HepG2 (cell line): ENCODE measurements at regions not wholly inside any gene's neighbourhood (a gene's known extent, or its start where the extent isn't known, plus 50 kb on each side); places are given as distances from the start of the nearest gene placed in this dataset.

ENCODE experiments used
- ATAC-seq: fragments of 200-7000 bp; cut with Tn5 transposase; 3 replicates; pipeline ENCODE4 v1.9.1; 2020; ENCODE audit warnings: mild to moderate bottlenecking, moderate library complexity
- BruUV-seq: library from RNA; stranded (reverse); fragments of 400-500 nt; replicated peaks from 2 replicates; lab custom pipeline; 2021; lab: Mats Ljungman, UMichigan
- CTCF ChIA-PET: fragments of 300-600 bp; formaldehyde crosslinking; extraction: SDS; loops from one replicate; lab custom pipeline; 2021; ENCODE audit warnings: low total read pairs, inconsistent platforms, low intra/inter-chr PET ratio; lab: Yijun Ruan, JAX
- POLR2A ChIA-PET: fragments of 350-600 bp; sonication (Branson Sonifier 250); formaldehyde crosslinking; loops from one replicate; lab custom pipeline; 2020; ENCODE audit warnings: antibody characterized with exemption, inconsistent platforms; lab: Yijun Ruan, JAX
- DNase-seq: peaks from one replicate; pipeline ENCODE4 v3.0.0-alpha.2; 2015; ENCODE audit warnings: low spot score
- FAIRE-seq: peaks from 3 replicates; lab custom pipeline; 2011; peaks lifted over from hg19 to GRCh38; lab: Jason Lieb, UNC
- H2AFZ ChIP-seq: one replicate; pipeline ENCODE4 v1.6.1; 2011; ENCODE audit warnings: low read length, inconsistent platforms
- H3K27ac ChIP-seq: fragments of 300-600 bp; 3 replicates; pipeline ENCODE4 v1.8.0; 2011; ENCODE audit warnings: mixed run types, mild to moderate bottlenecking, mixed read lengths, low read length, inconsistent platforms; ENCODE audit not compliant: insufficient read depth; ENCODE audit errors: extremely low read length
- H3K27me3 ChIP-seq, 2 experiments: fragments of 200-600 bp in 1 of 2; 2 replicates in 1 of 2; 3 replicates in 1 of 2; pipeline versions ENCODE4 v1.6.0 to v1.8.0; 2011; ENCODE audit warnings: low read length in 2 of 2, mild to moderate bottlenecking in 2 of 2, moderate library complexity in 2 of 2, inconsistent platforms in 1 of 2; ENCODE audit not compliant: insufficient read depth in 2 of 2, control insufficient read depth in 1 of 2
- H3K36me3 ChIP-seq, 2 experiments: fragments of 200-600 bp in 1 of 2; replicated peaks in 1 of 2; 2 replicates in 1 of 2; 3 replicates in 1 of 2; pipeline versions ENCODE4 v1.5.1 to v1.8.0; 2011; ENCODE audit warnings: low read length in 2 of 2, inconsistent platforms in 1 of 2; ENCODE audit not compliant: insufficient read depth in 2 of 2, control insufficient read depth in 1 of 2
- H3K4me1 ChIP-seq: 2 replicates; pipeline ENCODE4 v1.5.1; 2012; ENCODE audit warnings: low read length, inconsistent platforms; ENCODE audit not compliant: insufficient read depth
- H3K4me2 ChIP-seq: 2 replicates; pipeline ENCODE4 v1.6.0; 2011; ENCODE audit warnings: low read depth, low read length, inconsistent platforms
- H3K4me3 ChIP-seq, 3 experiments: fragments of 200-600 bp in 1 of 3; sonication (generic), shearing (Covaris generic) in 1 of 3; replicated peaks in 1 of 3; 2 replicates each; pipeline ENCODE4 v1.5.1; 2011 to 2016; ENCODE audit warnings: low read length in 3 of 3, inconsistent platforms in 2 of 3, low read depth in 2 of 3, mild to moderate bottlenecking in 2 of 3, control low read depth in 1 of 3, mixed read lengths in 1 of 3; ENCODE audit not compliant: insufficient read depth in 1 of 3
- H3K79me2 ChIP-seq: one replicate; pipeline ENCODE4 v1.6.1; 2011; ENCODE audit warnings: low read length, inconsistent platforms; ENCODE audit not compliant: insufficient read depth
- H3K9ac ChIP-seq: 2 replicates; pipeline ENCODE4 v1.6.0; 2011; ENCODE audit warnings: mild to moderate bottlenecking, low read depth, low read length, inconsistent platforms; ENCODE audit not compliant: insufficient read depth
- H3K9me3 ChIP-seq: 2 replicates; pipeline ENCODE4 v1.5.1; 2012; ENCODE audit warnings: mild to moderate bottlenecking, low read length
- H4K20me1 ChIP-seq: 2 replicates; pipeline ENCODE4 v1.6.0; 2011; ENCODE audit warnings: inconsistent platforms, mild to moderate bottlenecking, low read length, moderate library complexity; ENCODE audit not compliant: insufficient read depth
- GTF3A ChIP-seq: sonication (generic); formaldehyde crosslinking; conservative IDR thresholded peaks from 2 replicates; pipeline ENCODE4 v1.4.0; 2020; ENCODE audit warnings: mild to moderate bottlenecking, missing genetic modification reagents
- ISL2 ChIP-seq: sonication (generic); formaldehyde crosslinking; IDR thresholded peaks from 2 replicates; pipeline ENCODE4 v1.5.0; 2020; ENCODE audit warnings: missing genetic modification reagents
- RARG ChIP-seq: sonication (generic); formaldehyde crosslinking; IDR thresholded peaks from 2 replicates; pipeline ENCODE4 v1.4.0; 2020; ENCODE audit warnings: low read depth, mild to moderate bottlenecking, missing genetic modification reagents
- ZBTB1 ChIP-seq: sonication (generic); formaldehyde crosslinking; IDR thresholded peaks from 2 replicates; pipeline ENCODE4 v1.4.0; 2020; ENCODE audit warnings: missing genetic modification reagents, borderline replicate concordance
- ZC3H13 ChIP-seq: sonication (generic); formaldehyde crosslinking; IDR thresholded peaks from 2 replicates; pipeline ENCODE4 v1.8.1; 2023; ENCODE audit warnings: mild to moderate bottlenecking, missing genetic modification reagents, moderate library complexity
- ZNF180 ChIP-seq: sonication (generic); formaldehyde crosslinking; IDR thresholded peaks from 2 replicates; pipeline ENCODE4 v1.4.0; 2020; ENCODE audit warnings: low read depth, missing genetic modification reagents, borderline replicate concordance
- ZNF296 ChIP-seq: sonication (generic); formaldehyde crosslinking; conservative IDR thresholded peaks from 2 replicates; pipeline ENCODE4 v1.5.0; 2020; ENCODE audit warnings: mild to moderate bottlenecking, missing genetic modification reagents
- ZNF816 ChIP-seq: sonication (generic); formaldehyde crosslinking; IDR thresholded peaks from 2 replicates; pipeline ENCODE4 v1.8.0; 2022; ENCODE audit warnings: missing genetic modification reagents, mild to moderate bottlenecking, borderline replicate concordance
- ZNF878 ChIP-seq: sonication (generic); formaldehyde crosslinking; IDR thresholded peaks from 2 replicates; pipeline ENCODE4 v1.8.1; 2023; ENCODE audit warnings: mild to moderate bottlenecking, missing genetic modification reagents, moderate library complexity
- WGBS: methylation state at CpG from one replicate; pipeline ENCODE4 v1.1.6; 2017; ENCODE audit warnings: low lambda C conversion rate; 5-methylcytosine and 5-hydroxymethylcytosine counted together
- in situ Hi-C: cut with HindIII; loops from 2 replicates; pipeline ENCODE4 v1.10.0; 2017; ENCODE audit warnings: low pct_unique_long_range_greater_than_20kb; ENCODE audit not compliant: extremely low pct_ligation_motif_present
- intact Hi-C: fragments of 100-400 bp; cut with micrococcal nuclease; formaldehyde crosslinking; loops from one replicate; pipeline ENCODE4 v1.10.0; 2022; ENCODE audit not compliant: unreplicated experiment
- TF ChIP-seq, protein P1 (sequence below): sonication (generic); formaldehyde crosslinking; IDR thresholded peaks from 2 replicates; pipeline ENCODE4 v1.5.0; 2020; ENCODE audit warnings: missing genetic modification reagents
- TF ChIP-seq, protein P2 (sequence below): sonication (generic); formaldehyde crosslinking; IDR thresholded peaks from 2 replicates; pipeline ENCODE4 v1.4.0; 2020; ENCODE audit warnings: missing genetic modification reagents
- TF ChIP-seq, protein P3 (sequence below): sonication (generic); formaldehyde crosslinking; IDR thresholded peaks from 2 replicates; pipeline ENCODE4 v1.8.0; 2022; ENCODE audit warnings: missing genetic modification reagents, mild to moderate bottlenecking, borderline replicate concordance
- TF ChIP-seq, protein P4 (sequence below): IDR thresholded peaks from 2 replicates; pipeline ENCODE4 v1.6.1; 2016; ENCODE audit warnings: low read depth
- TF ChIP-seq, protein P5 (sequence below): sonication (generic); formaldehyde crosslinking; IDR thresholded peaks from 2 replicates; pipeline ENCODE4 v1.4.0; 2020; ENCODE audit warnings: missing genetic modification reagents

DNA sequence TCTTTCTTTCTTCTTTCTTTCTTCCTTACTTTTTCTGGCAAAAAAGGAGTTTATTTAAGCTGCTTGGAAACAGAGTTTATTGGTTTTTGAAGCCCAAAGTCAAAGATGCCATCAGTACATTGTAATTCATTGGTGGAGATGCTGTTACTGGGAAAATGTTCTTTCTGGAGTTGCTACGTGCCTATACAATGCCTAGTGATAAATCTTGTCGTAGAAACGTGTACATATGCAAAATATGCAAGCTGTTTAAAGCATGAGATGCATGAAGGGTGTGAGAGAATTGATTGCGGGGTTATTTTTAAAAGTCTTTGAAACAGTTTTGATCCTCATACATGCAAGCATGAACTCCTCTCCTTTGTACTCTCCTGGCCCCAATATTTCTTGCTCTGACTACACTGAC lies 1060.6 kb upstream of the NCAM2 start:
- 28% methylated on average over 4 of the region's 4 CpGs for WGBS
- intact Hi-C loops (no loop called here), in situ Hi-C loops (no loop called here)

More for the DNA sequence above, 1060.6 kb upstream of the NCAM2 start:
- no peaks in the 10 kb centered on the region for H3K27me3 ChIP-seq
- no peak overlapping the region for H3K9ac ChIP-seq
- H3K36me3 ChIP-seq: no peaks in the 10 kb centered on the region
- BruUV-seq: no TSS peak
- H3K4me1 ChIP-seq: no peaks in the 10 kb centered on the region
- ChIA-PET POLR2A (no interaction called here), CTCF (no interaction called here)
- H3K9me3 ChIP-seq: peaks cover 77% of the 10 kb centered on the region
- no peak for ATAC-seq
- no peak for FAIRE-seq
- no peak overlapping the region for H3K27ac ChIP-seq
- TF ChIP-seq, protein P1, sequence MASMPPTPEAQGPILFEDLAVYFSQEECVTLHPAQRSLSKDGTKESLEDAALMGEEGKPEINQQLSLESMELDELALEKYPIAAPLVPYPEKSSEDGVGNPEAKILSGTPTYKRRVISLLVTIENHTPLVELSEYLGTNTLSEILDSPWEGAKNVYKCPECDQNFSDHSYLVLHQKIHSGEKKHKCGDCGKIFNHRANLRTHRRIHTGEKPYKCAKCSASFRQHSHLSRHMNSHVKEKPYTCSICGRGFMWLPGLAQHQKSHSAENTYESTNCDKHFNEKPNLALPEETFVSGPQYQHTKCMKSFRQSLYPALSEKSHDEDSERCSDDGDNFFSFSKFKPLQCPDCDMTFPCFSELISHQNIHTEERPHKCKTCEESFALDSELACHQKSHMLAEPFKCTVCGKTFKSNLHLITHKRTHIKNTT (CRISPR knock-in tag): no peak
- no peak for TF ChIP-seq ZNF180 (CRISPR knock-in tag)
- no peak for TF ChIP-seq ZBTB1 (CRISPR knock-in tag)
- no peak for TF ChIP-seq ZNF816 (CRISPR knock-in tag)
- TF ChIP-seq, protein P2, sequence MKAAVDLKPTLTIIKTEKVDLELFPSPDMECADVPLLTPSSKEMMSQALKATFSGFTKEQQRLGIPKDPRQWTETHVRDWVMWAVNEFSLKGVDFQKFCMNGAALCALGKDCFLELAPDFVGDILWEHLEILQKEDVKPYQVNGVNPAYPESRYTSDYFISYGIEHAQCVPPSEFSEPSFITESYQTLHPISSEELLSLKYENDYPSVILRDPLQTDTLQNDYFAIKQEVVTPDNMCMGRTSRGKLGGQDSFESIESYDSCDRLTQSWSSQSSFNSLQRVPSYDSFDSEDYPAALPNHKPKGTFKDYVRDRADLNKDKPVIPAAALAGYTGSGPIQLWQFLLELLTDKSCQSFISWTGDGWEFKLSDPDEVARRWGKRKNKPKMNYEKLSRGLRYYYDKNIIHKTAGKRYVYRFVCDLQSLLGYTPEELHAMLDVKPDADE (CRISPR knock-in tag): no peak
- no peak for TF ChIP-seq ISL2 (CRISPR knock-in tag)
- no peak for TF ChIP-seq RARG (CRISPR knock-in tag)
- TF ChIP-seq, protein P3, sequence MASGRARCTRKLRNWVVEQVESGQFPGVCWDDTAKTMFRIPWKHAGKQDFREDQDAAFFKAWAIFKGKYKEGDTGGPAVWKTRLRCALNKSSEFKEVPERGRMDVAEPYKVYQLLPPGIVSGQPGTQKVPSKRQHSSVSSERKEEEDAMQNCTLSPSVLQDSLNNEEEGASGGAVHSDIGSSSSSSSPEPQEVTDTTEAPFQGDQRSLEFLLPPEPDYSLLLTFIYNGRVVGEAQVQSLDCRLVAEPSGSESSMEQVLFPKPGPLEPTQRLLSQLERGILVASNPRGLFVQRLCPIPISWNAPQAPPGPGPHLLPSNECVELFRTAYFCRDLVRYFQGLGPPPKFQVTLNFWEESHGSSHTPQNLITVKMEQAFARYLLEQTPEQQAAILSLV (CRISPR knock-in tag): no peak
- TF ChIP-seq ZNF296: no peak
- TF ChIP-seq ZC3H13: no peak
- TF ChIP-seq, protein P4, sequence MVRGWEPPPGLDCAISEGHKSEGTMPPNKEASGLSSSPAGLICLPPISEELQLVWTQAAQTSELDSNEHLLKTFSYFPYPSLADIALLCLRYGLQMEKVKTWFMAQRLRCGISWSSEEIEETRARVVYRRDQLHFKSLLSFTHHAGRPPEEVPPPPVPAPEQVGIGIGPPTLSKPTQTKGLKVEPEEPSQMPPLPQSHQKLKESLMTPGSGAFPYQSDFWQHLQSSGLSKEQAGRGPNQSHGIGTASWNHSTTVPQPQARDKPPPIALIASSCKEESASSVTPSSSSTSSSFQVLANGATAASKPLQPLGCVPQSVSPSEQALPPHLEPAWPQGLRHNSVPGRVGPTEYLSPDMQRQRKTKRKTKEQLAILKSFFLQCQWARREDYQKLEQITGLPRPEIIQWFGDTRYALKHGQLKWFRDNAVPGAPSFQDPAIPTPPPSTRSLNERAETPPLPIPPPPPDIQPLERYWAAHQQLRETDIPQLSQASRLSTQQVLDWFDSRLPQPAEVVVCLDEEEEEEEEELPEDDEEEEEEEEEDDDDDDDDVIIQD (CRISPR knock-in tag): no peak
- no peak for TF ChIP-seq GTF3A
- no peak for TF ChIP-seq ZNF878 (CRISPR knock-in tag)
- TF ChIP-seq, protein P5, sequence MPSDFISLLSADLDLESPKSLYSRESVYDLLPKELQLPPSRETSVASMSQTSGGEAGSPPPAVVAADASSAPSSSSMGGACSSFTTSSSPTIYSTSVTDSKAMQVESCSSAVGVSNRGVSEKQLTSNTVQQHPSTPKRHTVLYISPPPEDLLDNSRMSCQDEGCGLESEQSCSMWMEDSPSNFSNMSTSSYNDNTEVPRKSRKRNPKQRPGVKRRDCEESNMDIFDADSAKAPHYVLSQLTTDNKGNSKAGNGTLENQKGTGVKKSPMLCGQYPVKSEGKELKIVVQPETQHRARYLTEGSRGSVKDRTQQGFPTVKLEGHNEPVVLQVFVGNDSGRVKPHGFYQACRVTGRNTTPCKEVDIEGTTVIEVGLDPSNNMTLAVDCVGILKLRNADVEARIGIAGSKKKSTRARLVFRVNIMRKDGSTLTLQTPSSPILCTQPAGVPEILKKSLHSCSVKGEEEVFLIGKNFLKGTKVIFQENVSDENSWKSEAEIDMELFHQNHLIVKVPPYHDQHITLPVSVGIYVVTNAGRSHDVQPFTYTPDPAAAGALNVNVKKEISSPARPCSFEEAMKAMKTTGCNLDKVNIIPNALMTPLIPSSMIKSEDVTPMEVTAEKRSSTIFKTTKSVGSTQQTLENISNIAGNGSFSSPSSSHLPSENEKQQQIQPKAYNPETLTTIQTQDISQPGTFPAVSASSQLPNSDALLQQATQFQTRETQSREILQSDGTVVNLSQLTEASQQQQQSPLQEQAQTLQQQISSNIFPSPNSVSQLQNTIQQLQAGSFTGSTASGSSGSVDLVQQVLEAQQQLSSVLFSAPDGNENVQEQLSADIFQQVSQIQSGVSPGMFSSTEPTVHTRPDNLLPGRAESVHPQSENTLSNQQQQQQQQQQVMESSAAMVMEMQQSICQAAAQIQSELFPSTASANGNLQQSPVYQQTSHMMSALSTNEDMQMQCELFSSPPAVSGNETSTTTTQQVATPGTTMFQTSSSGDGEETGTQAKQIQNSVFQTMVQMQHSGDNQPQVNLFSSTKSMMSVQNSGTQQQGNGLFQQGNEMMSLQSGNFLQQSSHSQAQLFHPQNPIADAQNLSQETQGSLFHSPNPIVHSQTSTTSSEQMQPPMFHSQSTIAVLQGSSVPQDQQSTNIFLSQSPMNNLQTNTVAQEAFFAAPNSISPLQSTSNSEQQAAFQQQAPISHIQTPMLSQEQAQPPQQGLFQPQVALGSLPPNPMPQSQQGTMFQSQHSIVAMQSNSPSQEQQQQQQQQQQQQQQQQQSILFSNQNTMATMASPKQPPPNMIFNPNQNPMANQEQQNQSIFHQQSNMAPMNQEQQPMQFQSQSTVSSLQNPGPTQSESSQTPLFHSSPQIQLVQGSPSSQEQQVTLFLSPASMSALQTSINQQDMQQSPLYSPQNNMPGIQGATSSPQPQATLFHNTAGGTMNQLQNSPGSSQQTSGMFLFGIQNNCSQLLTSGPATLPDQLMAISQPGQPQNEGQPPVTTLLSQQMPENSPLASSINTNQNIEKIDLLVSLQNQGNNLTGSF: no peak
- DNase-seq: no peak
- no peak overlapping the region for H2AFZ ChIP-seq
- H3K4me3 ChIP-seq: no peak overlapping the region
- H3K4me2 ChIP-seq: no peak overlapping the region
- H3K79me2 ChIP-seq: no peaks in the 10 kb centered on the region
- no peaks in the 10 kb centered on the region for H4K20me1 ChIP-seq
